ENCODE measurements at regions not wholly inside any gene's neighbourhood (a gene's known extent, or its start where the extent isn't known, plus 50 kb on each side); places are given as distances from the start of the nearest gene placed in this dataset.

GRCh38 chr15:31235311-31236183 is 91.1 kb upstream of the KLF13 start:
- no peak overlapping the region for H3K4me3 ChIP-seq (ENCODE audit: low read depth, low read length)
- peak; percentile 62 for DNase-seq (ENCODE audit: low read depth)
- TF ChIP-seq, protein P1, sequence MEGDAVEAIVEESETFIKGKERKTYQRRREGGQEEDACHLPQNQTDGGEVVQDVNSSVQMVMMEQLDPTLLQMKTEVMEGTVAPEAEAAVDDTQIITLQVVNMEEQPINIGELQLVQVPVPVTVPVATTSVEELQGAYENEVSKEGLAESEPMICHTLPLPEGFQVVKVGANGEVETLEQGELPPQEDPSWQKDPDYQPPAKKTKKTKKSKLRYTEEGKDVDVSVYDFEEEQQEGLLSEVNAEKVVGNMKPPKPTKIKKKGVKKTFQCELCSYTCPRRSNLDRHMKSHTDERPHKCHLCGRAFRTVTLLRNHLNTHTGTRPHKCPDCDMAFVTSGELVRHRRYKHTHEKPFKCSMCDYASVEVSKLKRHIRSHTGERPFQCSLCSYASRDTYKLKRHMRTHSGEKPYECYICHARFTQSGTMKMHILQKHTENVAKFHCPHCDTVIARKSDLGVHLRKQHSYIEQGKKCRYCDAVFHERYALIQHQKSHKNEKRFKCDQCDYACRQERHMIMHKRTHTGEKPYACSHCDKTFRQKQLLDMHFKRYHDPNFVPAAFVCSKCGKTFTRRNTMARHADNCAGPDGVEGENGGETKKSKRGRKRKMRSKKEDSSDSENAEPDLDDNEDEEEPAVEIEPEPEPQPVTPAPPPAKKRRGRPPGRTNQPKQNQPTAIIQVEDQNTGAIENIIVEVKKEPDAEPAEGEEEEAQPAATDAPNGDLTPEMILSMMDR (conservative IDR thresholded peaks at IDR 0.05; ENCODE audit: low read depth, low read length): no peak

- peak; percentile 97 for DNase-seq (ENCODE audit: low read depth)
- TF ChIP-seq, protein P1 (conservative IDR thresholded peaks at IDR 0.05; ENCODE audit: low read depth, low read length): no peak
- peak overlapping the region; percentile 23 for H3K4me3 ChIP-seq (ENCODE audit: low read depth, low read length)
Observed at GRCh38 chr15:31236184-31237042, 90.2 kb upstream of the KLF13 start.

DNA sequence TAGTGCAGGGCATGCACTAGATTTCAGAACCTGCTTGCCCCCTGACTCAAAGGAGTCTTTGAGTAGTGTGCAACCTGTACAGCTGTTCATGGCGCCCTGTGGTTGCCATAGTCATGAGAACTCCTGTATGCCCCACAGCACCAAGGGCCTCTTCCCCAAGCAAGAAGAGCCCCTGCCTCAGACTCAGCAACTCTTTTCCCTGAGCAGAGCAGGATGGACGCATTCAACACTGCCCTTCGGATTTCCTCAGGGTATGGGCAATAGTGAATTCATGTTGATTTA is 89.7 kb upstream of the KLF13 start:
- H3K4me3 ChIP-seq (ENCODE audit: low read depth, low read length): no peak overlapping the region
- TF ChIP-seq, protein P1 (conservative IDR thresholded peaks at IDR 0.05; ENCODE audit: low read depth, low read length): no peak
- no peak for DNase-seq (ENCODE audit: low read depth)

DNA sequence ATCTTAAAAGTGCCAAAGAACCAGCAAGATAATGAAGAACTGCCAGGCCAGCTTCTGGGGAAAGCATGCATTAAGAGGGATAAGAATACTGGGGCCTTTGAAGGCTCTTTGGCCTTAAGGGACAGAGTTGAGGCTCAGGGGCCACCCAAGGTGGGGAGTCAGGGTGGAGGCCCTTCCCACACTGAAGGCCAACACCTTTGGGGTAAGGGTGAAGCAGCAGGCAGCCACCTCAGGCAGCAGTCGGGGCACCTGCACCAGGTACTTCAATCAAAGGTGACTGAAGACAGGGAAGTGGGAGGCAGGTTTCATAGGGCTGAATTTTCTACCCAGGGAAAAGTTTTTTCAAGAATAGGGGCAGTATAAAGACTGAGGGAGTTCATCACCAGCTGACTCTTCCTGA is 87.7 kb upstream of the KLF13 start:
- no peak overlapping the region for H3K4me3 ChIP-seq (ENCODE audit: low read depth, low read length)
- TF ChIP-seq, protein P1 (conservative IDR thresholded peaks at IDR 0.05; ENCODE audit: low read depth, low read length): no peak
- no peak for DNase-seq (ENCODE audit: low read depth)

GRCh38 chr15:31239409-31239808 is 87.2 kb upstream of the KLF13 start:
- TF ChIP-seq, protein P1 (conservative IDR thresholded peaks at IDR 0.05; ENCODE audit: low read depth, low read length): no peak

GRCh38 chr15:31241888-31242522 is 84.6 kb upstream of the KLF13 start:
- TF ChIP-seq, protein P1 (conservative IDR thresholded peaks at IDR 0.05; ENCODE audit: low read depth, low read length): no peak
- no peak for DNase-seq (ENCODE audit: low read depth)
- no peak overlapping the region for H3K4me3 ChIP-seq (ENCODE audit: low read depth, low read length)

More at GRCh38 chr15:31239409-31239808, 87.2 kb upstream of the KLF13 start:
- H3K4me3 ChIP-seq (ENCODE audit: low read depth, low read length): no peak overlapping the region
- DNase-seq (ENCODE audit: low read depth): no peak

Data from choroid plexus epithelial cell (primary cell).